K562 (cell line): ENCODE measurements at regions not wholly inside any gene's neighbourhood (a gene's known extent, or its start where the extent isn't known, plus 50 kb on each side); places are given as distances from the start of the nearest gene placed in this dataset.

Source experiments
- ATF4 ChIP-seq: fragments of 450-650 bp; formaldehyde crosslinking; IDR thresholded peaks from 2 replicates; pipeline ENCODE4 v1.4.0; 2022; ENCODE audit warnings: mild to moderate bottlenecking, moderate library complexity
- FOXJ3 ChIP-seq: sonication (generic); formaldehyde crosslinking; IDR thresholded peaks from 2 replicates; pipeline ENCODE4 v1.4.0; 2020; ENCODE audit warnings: mild to moderate bottlenecking, missing genetic modification reagents
- GTF2F1 ChIP-seq: IDR thresholded peaks from 2 replicates; pipeline ENCODE4 v1.6.1; 2011; ENCODE audit warnings: low read depth, low read length, improper control_type of control experiment
- HDAC1 ChIP-seq, 2 experiments: fragments of 450-650 bp; IDR thresholded peaks; 2 replicates each; pipeline ENCODE4 v1.6.1; 2016 to 2017; ENCODE audit warnings: inconsistent platforms in 1 of 2, mild to moderate bottlenecking in 1 of 2, moderate library complexity in 1 of 2
- HOMEZ ChIP-seq: fragments of 250-450 bp; sonication (Bioruptor Pico); IDR thresholded peaks from 2 replicates; pipeline ENCODE4 v1.4.0; 2020; ENCODE audit warnings: mild to moderate bottlenecking, moderate library complexity
- IRF1 ChIP-seq: sonication (generic); formaldehyde crosslinking; IDR thresholded peaks from 2 replicates; pipeline ENCODE4 v1.8.0; 2022; ENCODE audit warnings: missing genetic modification reagents, mild to moderate bottlenecking, borderline replicate concordance
- IRF9 ChIP-seq: fragments of 450-650 bp; IDR thresholded peaks from 2 replicates; pipeline ENCODE4 v1.6.1; 2016; ENCODE audit warnings: missing biosample characterization, missing genetic modification characterization
- MED1 ChIP-seq: sonication (generic); formaldehyde crosslinking; IDR thresholded peaks from 2 replicates; pipeline ENCODE4 v1.8.1; 2023; ENCODE audit warnings: missing genetic modification reagents, borderline replicate concordance
- MYNN ChIP-seq, 2 experiments: sonication (generic); formaldehyde crosslinking in 1 of 2; IDR thresholded peaks; 2 replicates each; pipeline versions ENCODE4 v1.5.0 to v1.6.1; 2016 to 2020; ENCODE audit warnings: antibody characterized with exemption in 1 of 2, missing genetic modification reagents in 1 of 2
- NR3C1 ChIP-seq: sonication (generic); formaldehyde crosslinking; IDR thresholded peaks from 2 replicates; pipeline ENCODE4 v1.8.1; 2022; ENCODE audit warnings: missing genetic modification reagents
- PHF21A ChIP-seq: fragments of 450-650 bp; IDR thresholded peaks from 2 replicates; pipeline ENCODE4 v1.6.1; 2017; ENCODE audit warnings: low read depth, borderline replicate concordance
- PTTG1 ChIP-seq: fragments of 450-650 bp; IDR thresholded peaks from 2 replicates; pipeline ENCODE4 v1.6.1; 2016; ENCODE audit warnings: low read depth, mild to moderate bottlenecking, missing genetic modification characterization, missing compliant biosample characterization
- RBBP5 ChIP-seq: fragments of 200-600 bp; sonication (generic); IDR thresholded peaks from 2 replicates; pipeline ENCODE4 v1.6.1; 2012; ENCODE audit warnings: borderline replicate concordance, mild to moderate bottlenecking, low read length, control low read depth, inconsistent platforms; ENCODE audit not compliant: insufficient read depth, poor library complexity, severe bottlenecking
- TBL1XR1 ChIP-seq, 2 experiments: IDR thresholded peaks; 2 replicates each; pipeline ENCODE4 v1.6.1; 2012; ENCODE audit warnings: improper control_type of control experiment in 2 of 2, low read length in 2 of 2, mild to moderate bottlenecking in 1 of 2
- THAP12 ChIP-seq: fragments of 250-450 bp; sonication (Bioruptor Pico); IDR thresholded peaks from 2 replicates; pipeline ENCODE4 v1.9.0; 2021; ENCODE audit warnings: mild to moderate bottlenecking, inconsistent platforms
- THRA ChIP-seq: fragments of 450-650 bp; IDR thresholded peaks from 2 replicates; pipeline ENCODE4 v1.6.1; 2017; ENCODE audit warnings: mild to moderate bottlenecking, moderate library complexity
- USF2 ChIP-seq: sonication (generic); formaldehyde crosslinking; IDR thresholded peaks from 2 replicates; pipeline ENCODE4 v1.5.0; 2020; ENCODE audit warnings: missing genetic modification reagents

GRCh38 chr22:22830193-22830592, 57.4 kb upstream of the IGLL5 start (continued):
- no peak for TF ChIP-seq GTF2F1
- no peak for TF ChIP-seq MYNN (IDR thresholded peaks at IDR 0.05)
- TF ChIP-seq MYNN (CRISPR knock-in tag; IDR thresholded peaks at IDR 0.05), result 0 out of 2 replicates have a peak, but pooled peaks have one; percentile 51
- peak; percentile 96 for TF ChIP-seq MED1 (CRISPR knock-in tag)
- peak; percentile 9; the same call in 1 of the 2 replicates for TF ChIP-seq USF2
- no peak for TF ChIP-seq ATF4 (CRISPR knock-in tag)
- no peak for TF ChIP-seq PTTG1 (tag)
- TF ChIP-seq THAP12 (CRISPR knock-in tag), result no peak
- 0 out of 2 replicates have a peak, but pooled peaks have one; percentile 26 for TF ChIP-seq FOXJ3 (CRISPR knock-in tag)
- no peak for TF ChIP-seq HDAC1 (IDR thresholded peaks at IDR 0.05)
- no peak for TF ChIP-seq PHF21A
- TF ChIP-seq NR3C1 (CRISPR knock-in tag), result no peak
- TF ChIP-seq TBL1XR1 (IDR thresholded peaks at IDR 0.05; ENCODE audit: low read length in 2 of 2), result no peak
- TF ChIP-seq IRF1 (CRISPR knock-in tag), result no peak
- TF ChIP-seq THRA, result no peak
- TF ChIP-seq HOMEZ (CRISPR knock-in tag), result no peak
- TF ChIP-seq IRF9 (tag), result no peak
- TF ChIP-seq RBBP5, result no peak
